ENCODE measurements at regions not wholly inside any gene's neighbourhood (a gene's known extent, or its start where the extent isn't known, plus 50 kb on each side); places are given as distances from the start of the nearest gene placed in this dataset.

DNA sequence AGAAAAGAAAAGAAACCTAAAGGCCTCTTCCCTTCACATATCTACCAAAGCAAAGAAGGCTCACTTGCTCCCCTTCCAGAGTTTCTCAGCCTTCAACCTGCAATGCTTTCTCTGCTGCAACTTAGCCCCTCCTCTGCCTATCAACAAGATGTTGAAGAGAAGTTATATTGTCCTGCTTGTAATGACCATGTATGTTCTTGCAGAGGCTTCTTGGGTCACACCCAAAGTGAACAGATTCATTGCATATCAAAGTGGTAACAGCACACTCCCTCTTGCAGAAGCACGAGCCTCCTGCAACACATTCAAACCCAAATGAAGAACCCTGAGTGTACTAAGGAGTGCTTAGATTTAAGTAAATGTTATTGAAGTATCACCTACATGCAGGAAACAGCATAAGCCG, 494.3 kb downstream of the NTRK2 start:
- TF ChIP-seq POLR2A (IDR thresholded peaks at IDR 0.05): no peak
- TF ChIP-seq, protein P1, sequence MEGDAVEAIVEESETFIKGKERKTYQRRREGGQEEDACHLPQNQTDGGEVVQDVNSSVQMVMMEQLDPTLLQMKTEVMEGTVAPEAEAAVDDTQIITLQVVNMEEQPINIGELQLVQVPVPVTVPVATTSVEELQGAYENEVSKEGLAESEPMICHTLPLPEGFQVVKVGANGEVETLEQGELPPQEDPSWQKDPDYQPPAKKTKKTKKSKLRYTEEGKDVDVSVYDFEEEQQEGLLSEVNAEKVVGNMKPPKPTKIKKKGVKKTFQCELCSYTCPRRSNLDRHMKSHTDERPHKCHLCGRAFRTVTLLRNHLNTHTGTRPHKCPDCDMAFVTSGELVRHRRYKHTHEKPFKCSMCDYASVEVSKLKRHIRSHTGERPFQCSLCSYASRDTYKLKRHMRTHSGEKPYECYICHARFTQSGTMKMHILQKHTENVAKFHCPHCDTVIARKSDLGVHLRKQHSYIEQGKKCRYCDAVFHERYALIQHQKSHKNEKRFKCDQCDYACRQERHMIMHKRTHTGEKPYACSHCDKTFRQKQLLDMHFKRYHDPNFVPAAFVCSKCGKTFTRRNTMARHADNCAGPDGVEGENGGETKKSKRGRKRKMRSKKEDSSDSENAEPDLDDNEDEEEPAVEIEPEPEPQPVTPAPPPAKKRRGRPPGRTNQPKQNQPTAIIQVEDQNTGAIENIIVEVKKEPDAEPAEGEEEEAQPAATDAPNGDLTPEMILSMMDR (IDR thresholded peaks at IDR 0.05): no peak
